HG03342 (cell line): ENCODE measurements at regions not wholly inside any gene's neighbourhood (a gene's known extent, or its start where the extent isn't known, plus 50 kb on each side); places are given as distances from the start of the nearest gene placed in this dataset.

Experiments used
- ATAC-seq: cut with Tn5 transposase; IDR thresholded peaks from one replicate; pipeline ENCODE4 v1.9.1; 2021; ENCODE audit warnings: mild to moderate bottlenecking, moderate library complexity; ENCODE audit not compliant: unreplicated experiment

DNA sequence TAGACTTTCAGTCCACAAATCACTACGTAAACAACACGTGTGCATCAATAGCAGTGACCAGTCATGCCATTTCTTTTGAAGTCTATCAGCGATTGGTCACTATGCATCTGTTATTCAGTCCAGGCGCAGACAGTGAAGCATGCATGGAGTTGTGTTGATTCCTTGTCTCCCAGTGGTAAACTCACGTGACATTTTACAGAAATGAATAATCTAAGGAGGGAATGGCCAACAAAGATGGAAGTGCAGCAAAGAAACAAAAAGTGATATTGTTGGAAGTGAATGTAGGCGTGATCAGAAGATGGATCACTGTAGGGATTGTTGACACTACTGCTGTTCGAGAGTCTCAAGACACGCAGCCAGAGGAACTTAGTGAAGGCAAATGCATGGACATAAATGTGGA, 317.8 kb upstream of the MGAT5 start:
- no peak for ATAC-seq

DNA sequence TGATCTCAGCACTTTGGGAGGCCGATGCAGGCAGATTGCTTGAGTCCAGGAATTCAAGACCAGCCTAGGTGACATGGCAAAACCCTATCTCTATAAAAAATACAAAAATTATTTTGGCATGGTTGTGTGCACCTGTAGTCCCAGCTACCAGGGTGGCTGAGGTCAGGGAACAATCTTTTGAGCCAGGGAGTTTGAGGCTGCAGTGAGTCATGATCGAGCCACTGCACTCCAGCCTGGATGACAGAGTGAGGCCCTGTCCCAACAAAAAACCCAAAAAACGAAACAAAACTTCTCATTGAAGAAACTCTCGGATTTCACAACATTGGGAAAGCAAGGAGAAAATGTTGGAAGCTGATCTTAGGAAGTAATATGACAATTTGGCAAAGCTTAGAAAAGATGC, 317.3 kb upstream of the MGAT5 start:
- ATAC-seq, result no peak

DNA sequence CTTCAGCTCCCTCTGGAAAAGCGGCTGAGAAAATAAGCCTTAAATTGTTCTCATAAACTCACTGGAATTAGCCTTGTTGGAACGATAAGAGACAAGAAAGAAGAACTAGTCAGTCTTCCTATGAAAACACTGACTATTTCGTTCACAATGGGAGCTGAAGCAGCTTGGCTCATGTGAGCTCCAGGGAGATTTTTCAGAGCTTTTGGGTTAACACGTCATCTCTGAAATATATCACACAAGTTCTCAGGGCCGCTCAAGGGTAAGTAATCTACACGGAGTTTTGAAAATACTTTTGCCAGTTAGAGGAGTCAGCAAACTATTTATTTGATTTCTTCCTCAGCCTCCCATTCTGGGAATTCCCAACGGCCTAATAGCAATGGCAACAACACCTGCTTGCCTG, 316.2 kb upstream of the MGAT5 start:
- ATAC-seq, result no peak

DNA sequence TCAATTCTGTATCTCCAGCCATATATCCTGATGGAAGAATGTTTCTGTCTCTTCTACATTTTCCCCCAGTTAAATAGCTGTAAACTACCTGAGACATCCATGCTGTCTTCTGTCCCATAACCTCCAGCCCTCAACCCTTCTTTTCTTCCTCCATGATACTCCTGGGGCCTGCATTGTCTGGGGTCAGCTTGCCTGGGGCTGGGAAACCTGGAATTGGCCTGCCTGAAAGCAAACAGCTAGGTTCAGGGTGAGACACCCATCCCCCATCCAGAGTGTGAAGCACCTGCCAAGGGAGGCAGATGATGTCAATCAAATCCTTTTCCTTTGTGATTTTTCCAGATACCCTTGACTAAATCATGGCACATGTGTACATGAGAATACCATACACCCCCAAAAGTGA, 313.7 kb upstream of the MGAT5 start:
- ATAC-seq, result no peak

DNA sequence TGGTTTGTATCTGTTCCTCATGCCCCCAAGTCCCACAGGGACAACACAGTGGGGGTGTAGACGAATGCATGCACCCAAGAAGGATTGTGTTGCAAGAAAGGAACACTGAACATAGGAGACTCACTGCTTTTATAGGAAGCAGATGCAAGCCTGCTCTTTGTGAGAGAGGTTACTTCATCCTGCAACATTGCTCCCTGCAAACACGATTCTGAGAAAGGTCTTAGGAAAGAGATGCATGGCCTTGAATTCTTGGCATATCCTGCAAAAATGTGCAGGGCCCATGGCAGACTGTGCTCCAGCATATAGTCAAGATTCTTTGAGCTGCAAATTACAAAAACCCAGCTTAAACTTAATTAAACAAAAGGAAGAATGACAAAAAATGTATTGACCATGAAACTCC, 312.2 kb upstream of the MGAT5 start:
- ATAC-seq, result no peak

DNA sequence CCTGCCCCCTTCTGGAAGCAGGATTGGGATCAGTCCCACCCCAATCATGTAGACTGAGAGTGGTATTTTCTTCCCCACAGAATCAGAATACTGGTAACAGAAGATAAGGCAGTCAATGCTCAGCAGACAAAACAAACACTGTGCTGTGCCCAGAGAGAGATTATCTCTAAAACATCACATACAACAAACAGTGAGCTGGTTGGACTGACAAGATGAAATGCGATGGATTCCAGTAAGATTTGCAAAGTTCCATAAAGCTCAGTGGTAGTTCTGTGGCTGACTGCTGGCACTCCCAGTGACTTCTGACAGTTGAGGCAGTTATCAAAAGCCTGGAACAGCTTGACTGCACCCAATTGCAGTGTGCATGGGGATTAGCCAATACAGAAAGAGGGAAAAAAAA, 311.5 kb upstream of the MGAT5 start:
- ATAC-seq, result no peak

DNA sequence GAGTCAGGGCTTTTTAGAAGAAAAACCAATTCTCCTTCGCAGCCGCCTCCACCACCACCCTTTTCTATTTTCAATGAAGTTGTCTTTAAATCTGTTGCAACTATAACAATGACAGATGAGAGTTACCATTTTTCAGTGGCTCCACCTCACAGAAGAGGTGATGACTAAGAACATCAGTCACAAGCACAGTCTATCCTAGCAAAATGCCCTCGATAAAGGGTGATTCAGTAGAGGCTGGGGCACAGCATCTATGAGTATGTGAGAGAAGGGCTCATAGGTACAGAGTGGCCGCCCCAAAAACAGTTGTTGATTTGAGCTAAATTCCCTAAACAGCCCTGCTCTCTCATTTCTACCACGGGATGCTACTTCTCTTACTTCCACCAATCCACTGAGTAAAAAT, 310.8 kb upstream of the MGAT5 start:
- ATAC-seq, result no peak

DNA sequence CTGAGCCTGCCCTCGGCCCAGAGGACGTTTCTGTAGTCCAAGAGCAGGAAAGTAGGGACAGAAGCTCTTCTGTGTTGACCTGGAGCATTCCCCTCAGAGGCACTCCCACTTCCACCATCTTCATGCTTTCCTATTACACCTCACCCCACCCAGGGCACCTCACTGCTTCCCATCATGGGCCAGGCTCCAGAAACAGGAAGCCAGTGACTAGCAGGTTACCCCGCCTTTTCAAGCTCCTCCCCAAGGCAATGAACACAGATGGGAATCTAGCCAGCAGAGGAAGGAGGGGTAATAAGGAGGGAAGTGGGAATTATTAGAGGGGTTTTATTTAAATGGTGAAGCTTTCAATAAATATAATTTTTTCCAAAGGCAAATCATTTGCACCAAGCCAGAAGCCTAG, 308.8 kb upstream of the MGAT5 start:
- ATAC-seq, result no peak

DNA sequence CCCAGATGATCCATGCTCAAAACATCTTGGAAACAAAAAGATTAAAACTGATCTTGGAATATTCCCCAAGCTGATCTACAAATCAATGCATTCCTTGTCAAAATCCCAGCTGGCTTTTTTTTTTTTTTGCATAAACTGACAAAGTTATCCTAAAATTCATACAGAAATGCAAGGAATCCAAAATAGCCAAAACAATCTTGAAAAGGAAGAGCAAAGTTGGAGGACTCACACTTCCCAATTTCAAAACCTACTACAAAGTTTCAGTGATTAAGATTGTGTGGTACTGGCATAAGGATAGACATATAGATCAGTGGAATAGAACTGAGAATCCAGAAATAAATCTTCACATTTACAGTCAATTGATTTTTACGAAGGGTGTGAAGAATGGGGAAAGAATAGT, 306.8 kb upstream of the MGAT5 start:
- no peak for ATAC-seq

DNA sequence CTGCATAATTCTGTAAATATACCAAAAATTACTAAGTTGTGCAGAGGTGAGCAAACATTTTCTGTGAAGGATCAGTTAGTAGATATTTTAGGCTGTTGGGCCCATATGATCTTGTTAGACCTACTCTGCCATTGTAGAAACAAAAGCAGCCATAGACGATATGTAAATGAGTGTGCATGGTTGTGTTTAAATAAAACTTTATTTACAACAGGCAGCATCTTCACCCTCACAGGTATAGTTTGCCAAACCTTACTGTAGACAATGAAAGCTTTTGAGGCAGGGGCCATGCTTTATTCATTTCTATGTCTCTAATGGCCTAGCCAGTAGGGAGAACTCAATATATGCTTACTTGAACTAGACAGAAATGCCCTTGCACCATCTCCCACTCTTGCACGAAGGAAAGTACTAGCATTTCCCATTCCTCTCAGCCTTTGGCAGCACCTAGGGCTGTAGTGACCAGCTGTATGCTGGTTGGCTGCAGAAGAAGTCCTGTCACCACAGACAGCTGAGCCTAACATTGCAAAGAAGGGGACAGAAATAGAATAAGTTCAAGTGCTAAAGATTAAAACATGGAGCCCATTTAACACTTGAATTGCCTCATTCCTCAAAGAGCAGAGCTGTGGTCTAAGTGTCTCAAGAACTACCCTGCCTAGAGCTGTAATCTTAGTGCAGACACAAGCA, 305.1 kb upstream of the MGAT5 start:
- ATAC-seq, result no peak

DNA sequence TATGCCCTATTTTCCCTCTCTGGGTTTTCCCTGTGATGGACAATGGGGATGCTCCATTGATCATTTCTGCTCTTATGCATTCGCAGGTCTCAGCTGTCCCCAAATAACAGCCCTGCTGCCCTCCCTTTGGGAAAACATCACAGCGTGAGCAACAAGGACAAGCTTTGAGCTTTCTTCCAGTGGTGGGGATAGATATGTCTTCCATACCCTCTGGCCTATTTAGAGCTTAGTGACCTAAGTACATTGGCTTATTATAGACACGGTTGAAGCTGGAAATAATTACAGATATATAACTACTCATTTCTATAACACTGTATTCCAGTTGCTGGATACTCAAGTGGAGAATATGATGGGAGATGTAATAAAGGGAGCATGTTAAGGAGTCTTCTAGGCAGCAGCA, 304.3 kb upstream of the MGAT5 start:
- ATAC-seq, result no peak

DNA sequence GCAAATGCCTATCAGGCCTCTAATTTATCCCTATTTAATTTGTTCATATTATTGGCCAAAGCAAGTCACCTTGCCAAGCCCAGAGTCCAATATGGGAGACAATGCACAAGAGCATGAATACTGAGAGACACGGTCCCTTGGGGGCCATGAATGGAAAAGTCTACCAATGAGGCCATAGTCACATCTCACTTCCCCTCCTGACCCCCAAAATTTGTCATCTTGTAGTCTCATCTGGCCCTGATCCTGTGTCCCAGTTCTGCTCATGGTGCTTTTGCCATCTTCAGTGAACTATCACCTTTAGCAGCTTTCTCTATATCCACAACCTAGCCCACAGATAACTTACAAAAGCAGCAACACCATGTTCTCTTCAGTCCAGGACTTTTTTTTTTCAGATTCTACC, 302.7 kb upstream of the MGAT5 start:
- no peak for ATAC-seq

DNA sequence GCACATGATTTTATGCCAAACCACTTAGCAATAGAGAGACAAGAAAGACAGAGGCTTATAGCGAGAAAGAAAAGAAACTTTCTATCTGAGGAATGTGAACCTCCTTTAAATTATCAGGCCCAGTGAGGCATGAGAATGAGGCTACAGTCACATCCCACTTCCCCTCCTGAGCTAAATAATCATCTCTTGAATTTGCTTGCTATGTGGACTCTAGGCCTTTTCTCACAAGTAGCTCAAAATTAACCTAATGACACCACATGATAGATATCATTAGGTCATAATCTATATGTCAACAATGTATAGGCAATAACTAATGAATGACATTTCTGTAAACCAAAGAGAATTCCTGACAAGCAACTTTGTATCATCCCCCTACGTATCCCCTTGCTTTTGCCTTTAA, 301.5 kb upstream of the MGAT5 start:
- ATAC-seq, result no peak

DNA sequence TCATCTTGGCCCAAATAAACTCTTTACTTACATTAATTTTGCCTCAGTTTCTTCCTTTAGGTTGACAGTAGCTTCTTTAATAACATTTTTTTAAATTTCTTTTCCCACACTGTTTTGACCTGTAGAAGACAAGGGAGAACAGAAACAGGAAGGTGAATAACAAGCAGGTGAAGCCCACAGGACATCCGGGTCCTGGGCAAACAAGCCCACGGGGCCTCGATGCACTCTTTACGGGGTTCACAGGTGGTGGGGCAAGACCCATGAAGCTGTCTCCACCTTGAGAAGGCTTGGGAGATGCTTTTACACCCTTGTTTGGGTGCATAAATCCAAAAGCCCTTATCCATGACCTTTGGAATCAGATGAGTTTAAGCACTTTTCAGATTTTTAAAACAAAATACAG, 301.0 kb upstream of the MGAT5 start:
- no peak for ATAC-seq

DNA sequence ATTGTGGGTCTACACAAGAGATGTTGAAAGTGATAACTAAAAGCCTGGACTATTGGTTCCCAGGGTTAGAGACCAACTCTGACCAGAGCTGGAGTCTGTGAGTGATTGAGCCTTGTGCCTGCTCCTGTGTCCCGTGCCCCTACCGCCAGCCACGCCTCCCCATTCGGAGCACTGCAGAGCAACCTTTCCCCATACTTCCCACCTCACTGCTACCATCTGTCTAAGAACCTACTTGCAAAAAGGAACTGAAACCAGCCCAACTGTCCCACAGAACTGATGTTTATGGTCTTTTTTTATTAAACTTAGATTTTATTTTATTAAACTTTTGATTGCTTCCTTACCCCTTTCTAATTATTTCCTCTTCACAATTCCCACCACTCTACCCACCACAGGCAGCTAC, 300.3 kb upstream of the MGAT5 start:
- peak; percentile 70 for ATAC-seq

DNA sequence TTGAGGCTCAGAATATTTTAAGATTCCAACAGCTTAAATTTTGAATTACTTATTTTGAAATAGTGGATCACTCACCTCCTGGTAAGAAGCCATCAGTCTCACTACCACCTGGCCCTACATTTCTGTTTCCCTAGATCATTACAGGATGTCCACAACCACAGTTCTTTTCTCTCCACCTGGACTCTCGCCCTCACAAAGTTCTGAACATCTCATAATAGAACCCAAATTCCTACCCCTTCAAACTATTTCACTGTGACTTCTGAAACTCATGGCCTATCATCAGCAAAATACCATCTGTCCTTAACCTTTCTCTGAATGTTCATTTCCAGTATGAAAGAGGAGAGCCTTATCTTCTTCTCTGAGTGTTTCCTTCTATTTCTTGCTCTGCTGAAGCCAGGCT, 299.2 kb upstream of the MGAT5 start:
- no peak for ATAC-seq

DNA sequence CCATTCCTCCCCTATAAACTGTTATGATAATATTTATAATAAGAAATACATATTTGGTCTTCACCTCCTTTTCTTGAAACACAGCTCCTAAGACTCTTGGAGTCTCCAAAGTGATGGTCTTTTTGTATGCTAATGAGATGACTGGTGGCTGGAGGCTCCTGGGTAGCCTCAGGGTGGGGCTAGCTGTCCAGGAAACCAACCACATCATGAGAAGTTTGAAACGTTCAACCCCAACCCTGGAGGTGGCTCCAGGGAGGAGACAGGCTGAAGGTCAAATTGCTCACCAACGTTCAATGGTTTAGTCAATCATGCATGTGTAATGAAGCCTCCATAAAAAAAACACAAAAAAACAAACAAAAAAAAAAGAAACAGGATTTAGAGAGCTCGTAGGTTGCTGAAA, 298.7 kb upstream of the MGAT5 start:
- no peak for ATAC-seq

DNA sequence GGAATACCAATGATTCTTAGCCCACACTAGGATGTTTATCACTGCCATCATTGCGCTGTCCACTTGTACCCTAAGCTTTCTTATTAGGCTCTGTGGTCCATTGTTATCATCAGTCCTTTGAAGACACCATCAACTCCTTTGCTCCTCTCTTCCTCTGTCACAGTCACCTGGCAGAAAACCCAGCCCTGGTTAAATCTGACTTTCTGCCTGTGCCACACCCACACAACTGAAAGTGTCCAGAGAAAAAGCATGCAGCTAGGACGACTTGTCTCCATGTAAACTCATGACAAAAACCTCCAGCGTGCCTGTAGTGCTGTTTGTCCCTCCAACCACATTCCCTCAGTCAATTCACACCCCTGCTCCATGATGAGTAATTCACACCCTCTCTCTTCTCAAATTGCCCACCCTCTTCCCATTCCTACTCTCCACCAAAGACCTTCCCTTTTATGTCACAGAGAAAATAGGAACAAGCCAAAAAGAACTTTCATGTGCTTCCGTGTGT, 297.4 kb upstream of the MGAT5 start:
- ATAC-seq, result no peak

DNA sequence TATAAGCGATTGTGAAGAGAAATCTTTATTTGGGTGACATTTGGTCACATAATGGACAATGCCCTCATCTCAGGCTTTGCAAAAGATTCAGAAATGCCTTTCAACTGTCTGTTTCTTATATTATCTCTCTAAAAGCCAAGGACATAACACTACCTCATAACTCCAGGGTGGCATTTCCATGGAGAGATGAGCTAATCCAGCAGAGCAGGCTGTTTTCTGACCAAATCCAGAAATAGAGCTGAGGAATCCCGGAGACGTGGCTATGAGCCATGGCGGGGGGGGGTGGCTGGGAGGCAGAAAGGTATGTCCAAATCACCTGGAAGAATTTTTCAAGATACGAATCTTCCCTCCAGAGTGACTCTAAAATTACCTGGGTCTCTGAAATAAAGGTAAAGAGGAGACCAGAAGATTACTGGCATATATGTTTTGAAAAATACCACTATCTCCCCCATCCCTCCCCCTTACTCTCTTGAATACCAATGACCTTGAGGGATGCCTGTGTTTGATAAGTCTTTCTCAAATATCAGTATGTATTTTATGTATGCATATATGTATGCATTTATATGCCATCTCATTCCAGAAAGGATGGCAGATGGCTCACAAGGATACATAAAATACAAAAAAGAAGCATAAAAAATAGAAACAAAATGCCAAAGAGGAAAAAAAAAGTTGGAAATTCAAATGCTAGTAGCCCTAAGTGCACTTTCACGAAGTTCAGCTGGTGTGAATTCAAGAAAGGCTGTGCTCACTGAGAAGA, 296.0 kb upstream of the MGAT5 start:
- no peak for ATAC-seq

DNA sequence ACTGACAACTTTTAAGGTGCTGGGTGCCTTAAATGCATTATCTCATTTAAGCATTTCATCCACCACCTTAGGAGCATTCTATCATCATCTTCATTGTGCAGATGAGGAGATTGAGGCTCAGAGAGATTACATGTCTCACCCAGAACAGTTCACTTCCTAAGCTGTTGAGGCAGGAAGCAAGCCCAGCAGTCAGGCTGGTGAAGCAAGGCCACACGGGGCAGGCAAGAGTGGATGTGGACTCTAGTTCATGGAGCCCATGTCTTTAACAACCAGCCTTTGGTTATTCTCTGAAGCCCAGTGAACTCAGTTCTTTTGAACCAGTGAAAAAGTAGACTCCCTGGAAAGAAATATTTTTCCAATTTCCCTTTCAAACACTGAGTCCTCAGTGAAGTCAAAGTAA, 294.8 kb upstream of the MGAT5 start:
- no peak for ATAC-seq

DNA sequence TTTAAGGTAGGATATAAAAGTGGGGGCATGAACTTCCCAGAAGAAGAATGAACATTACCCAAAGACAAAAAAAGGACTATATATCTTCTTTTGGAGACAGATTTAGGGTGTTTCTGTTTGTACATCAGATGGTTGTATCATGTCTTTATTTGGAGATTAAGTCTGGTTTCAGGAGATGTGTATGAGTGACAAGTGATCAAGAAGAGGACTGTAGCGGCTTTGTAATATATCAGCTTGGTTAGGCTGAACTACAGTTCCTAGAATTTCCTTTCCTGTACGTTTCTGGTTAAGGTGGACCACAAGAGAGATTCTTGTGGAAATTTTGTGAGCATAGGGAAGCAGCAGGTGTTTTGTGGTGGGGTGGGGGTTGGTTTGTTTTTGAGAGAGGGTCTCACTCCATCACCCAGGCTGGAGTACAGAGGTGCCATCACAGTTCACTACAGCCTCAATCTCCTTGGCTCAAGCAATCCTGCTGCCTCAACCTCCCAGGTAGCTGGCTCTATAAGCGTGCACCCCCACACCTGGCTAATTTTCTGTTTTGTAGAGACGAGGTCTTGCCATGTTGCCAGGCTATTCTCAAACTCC, 287.1 kb upstream of the MGAT5 start:
- no peak for ATAC-seq

DNA sequence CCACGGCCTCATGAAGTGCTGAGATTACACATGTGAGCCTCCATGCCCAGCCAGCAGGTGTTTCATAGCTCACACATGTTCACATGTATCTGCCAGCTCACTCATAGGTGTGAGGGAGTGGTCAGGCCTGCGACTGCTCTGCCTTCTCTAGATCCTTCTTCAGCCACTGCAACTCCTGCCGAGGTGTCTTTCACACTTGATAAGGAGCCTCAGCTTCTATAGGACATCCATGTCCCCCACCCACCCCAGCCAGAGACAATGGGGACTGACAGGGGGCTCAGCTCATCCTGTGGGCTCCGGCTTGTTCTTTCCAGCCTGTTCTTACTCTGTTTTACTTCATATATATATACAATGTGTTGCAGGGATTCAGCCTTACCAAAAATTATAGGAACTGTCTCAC, 286.5 kb upstream of the MGAT5 start:
- ATAC-seq, result no peak
